ENCODE measurements at regions not wholly inside any gene's neighbourhood (a gene's known extent, or its start where the extent isn't known, plus 50 kb on each side); places are given as distances from the start of the nearest gene placed in this dataset.

DNA sequence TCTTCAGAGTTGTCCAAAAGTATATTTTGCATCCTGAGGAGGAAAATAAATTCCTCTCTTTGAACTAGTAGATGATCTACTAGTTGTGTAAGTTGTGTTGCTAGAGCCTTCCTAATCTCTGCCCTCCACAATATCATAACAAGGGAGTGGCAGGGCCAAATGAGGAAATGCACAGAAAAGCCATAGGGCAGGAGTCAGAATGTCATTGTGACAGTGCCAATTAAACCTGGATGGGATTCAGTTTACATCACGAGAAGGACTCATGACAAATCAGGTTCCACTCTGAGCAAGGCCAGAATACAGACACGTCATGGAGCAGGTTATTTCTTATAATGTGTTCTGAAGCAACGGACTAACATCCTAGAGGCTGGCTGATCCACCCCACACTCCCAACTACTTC is 483.2 kb downstream of the CNTN6 start:
- TF ChIP-seq, protein P1, sequence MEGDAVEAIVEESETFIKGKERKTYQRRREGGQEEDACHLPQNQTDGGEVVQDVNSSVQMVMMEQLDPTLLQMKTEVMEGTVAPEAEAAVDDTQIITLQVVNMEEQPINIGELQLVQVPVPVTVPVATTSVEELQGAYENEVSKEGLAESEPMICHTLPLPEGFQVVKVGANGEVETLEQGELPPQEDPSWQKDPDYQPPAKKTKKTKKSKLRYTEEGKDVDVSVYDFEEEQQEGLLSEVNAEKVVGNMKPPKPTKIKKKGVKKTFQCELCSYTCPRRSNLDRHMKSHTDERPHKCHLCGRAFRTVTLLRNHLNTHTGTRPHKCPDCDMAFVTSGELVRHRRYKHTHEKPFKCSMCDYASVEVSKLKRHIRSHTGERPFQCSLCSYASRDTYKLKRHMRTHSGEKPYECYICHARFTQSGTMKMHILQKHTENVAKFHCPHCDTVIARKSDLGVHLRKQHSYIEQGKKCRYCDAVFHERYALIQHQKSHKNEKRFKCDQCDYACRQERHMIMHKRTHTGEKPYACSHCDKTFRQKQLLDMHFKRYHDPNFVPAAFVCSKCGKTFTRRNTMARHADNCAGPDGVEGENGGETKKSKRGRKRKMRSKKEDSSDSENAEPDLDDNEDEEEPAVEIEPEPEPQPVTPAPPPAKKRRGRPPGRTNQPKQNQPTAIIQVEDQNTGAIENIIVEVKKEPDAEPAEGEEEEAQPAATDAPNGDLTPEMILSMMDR (IDR thresholded peaks at IDR 0.05) = no peak
- no peak for TF ChIP-seq POLR2A (IDR thresholded peaks at IDR 0.05)
